H9 (cell line): ENCODE measurements at regions not wholly inside any gene's neighbourhood (a gene's known extent, or its start where the extent isn't known, plus 50 kb on each side); places are given as distances from the start of the nearest gene placed in this dataset.

Experiments
- DNase-seq: peaks from one replicate; pipeline ENCODE4 v3.0.0-alpha.2; 2017
- H2AFZ ChIP-seq: one replicate; pipeline ENCODE4 v1.6.1; 2013; ENCODE audit warnings: mild to moderate bottlenecking, low read length, control low read depth, moderate library complexity
- H2AK5ac ChIP-seq: 2 replicates; pipeline ENCODE4 v1.6.1; 2013; ENCODE audit warnings: low read length, control low read depth, mixed read lengths; ENCODE audit not compliant: insufficient read length
- H2BK120ac ChIP-seq: one replicate; pipeline ENCODE4 v1.6.1; 2013; ENCODE audit warnings: low read depth, mild to moderate bottlenecking, low read length, control low read depth, inconsistent platforms; ENCODE audit not compliant: poor library complexity, severe bottlenecking
- H2BK12ac ChIP-seq: 2 replicates; pipeline ENCODE4 v1.6.1; 2013; ENCODE audit warnings: low read length, control low read depth, mixed read lengths, low read depth; ENCODE audit not compliant: insufficient read length
- H2BK15ac ChIP-seq: 2 replicates; pipeline ENCODE4 v1.6.1; 2013; ENCODE audit warnings: low read depth, low read length, control low read depth
- H2BK20ac ChIP-seq: one replicate; pipeline ENCODE4 v1.6.1; 2013; ENCODE audit warnings: low read depth, mild to moderate bottlenecking, low read length, control low read depth, inconsistent platforms; ENCODE audit not compliant: poor library complexity, severe bottlenecking
- H2BK5ac ChIP-seq: 2 replicates; pipeline ENCODE4 v1.6.1; 2013; ENCODE audit warnings: low read length, control low read depth, mixed read lengths; ENCODE audit not compliant: insufficient read length
- H3K14ac ChIP-seq: 2 replicates; pipeline ENCODE4 v1.6.1; 2013; ENCODE audit warnings: low read length, control low read depth; ENCODE audit not compliant: insufficient read depth
- H3K18ac ChIP-seq: 2 replicates; pipeline ENCODE4 v1.6.1; 2013; ENCODE audit warnings: low read depth, mild to moderate bottlenecking, mixed read lengths, low read length, control low read depth; ENCODE audit not compliant: insufficient read length
- H3K23ac ChIP-seq: 2 replicates; pipeline ENCODE4 v1.6.1; 2013; ENCODE audit warnings: low read length, control low read depth, mixed read lengths, low read depth; ENCODE audit not compliant: insufficient read length
- H3K23me2 ChIP-seq: 2 replicates; pipeline ENCODE4 v1.6.1; 2013; ENCODE audit warnings: low read depth, mild to moderate bottlenecking, mixed read lengths, low read length, control low read depth; ENCODE audit not compliant: insufficient read length, poor library complexity, severe bottlenecking
- H3K27ac ChIP-seq: 2 replicates; pipeline ENCODE4 v1.5.1; 2013; ENCODE audit warnings: low read length, control low read depth, mixed read lengths, low read depth; ENCODE audit not compliant: insufficient read length
- H3K27me3 ChIP-seq: 2 replicates; pipeline ENCODE4 v1.6.1; 2013; ENCODE audit warnings: low read length, control low read depth, inconsistent platforms; ENCODE audit not compliant: insufficient read depth
- H3K4ac ChIP-seq: 2 replicates; pipeline ENCODE4 v1.6.1; 2013; ENCODE audit warnings: low read depth, mild to moderate bottlenecking, control low read depth, inconsistent platforms, low read length, moderate library complexity
- H3K4me1 ChIP-seq: 2 replicates; pipeline ENCODE4 v1.6.1; 2013; ENCODE audit warnings: low read length, control low read depth, inconsistent platforms; ENCODE audit not compliant: insufficient read depth
- H3K4me2 ChIP-seq: 2 replicates; pipeline ENCODE4 v1.6.1; 2013; ENCODE audit warnings: low read length, control low read depth, mixed read lengths; ENCODE audit not compliant: insufficient read length, insufficient read depth
- H3K56ac ChIP-seq: 2 replicates; pipeline ENCODE4 v1.6.1; 2013; ENCODE audit warnings: low read depth, mild to moderate bottlenecking, mixed read lengths, low read length, control low read depth; ENCODE audit not compliant: insufficient read length
- H3K79me1 ChIP-seq: 2 replicates; pipeline ENCODE4 v1.6.1; 2013; ENCODE audit warnings: low read depth, mild to moderate bottlenecking, moderate library complexity, low read length, control low read depth, inconsistent platforms; ENCODE audit not compliant: insufficient read depth, poor library complexity, severe bottlenecking
- H3K79me2 ChIP-seq: 2 replicates; pipeline ENCODE4 v1.6.1; 2013; ENCODE audit warnings: low read length, control low read depth, inconsistent platforms; ENCODE audit not compliant: insufficient read depth
- H3K9ac ChIP-seq: 2 replicates; pipeline ENCODE4 v1.6.1; 2013; ENCODE audit warnings: low read length, control low read depth, mixed read lengths; ENCODE audit not compliant: insufficient read length; ENCODE audit errors: extremely low read depth
- H3K9me3 ChIP-seq: one replicate; pipeline ENCODE4 v1.6.1; 2013; ENCODE audit warnings: low read depth, low read length, inconsistent platforms; ENCODE audit not compliant: control insufficient read depth
- H3T11ph ChIP-seq: one replicate; pipeline ENCODE4 v1.6.1; 2013; ENCODE audit warnings: mild to moderate bottlenecking, low read length, control low read depth, inconsistent platforms
- H4K20me1 ChIP-seq: one replicate; pipeline ENCODE4 v1.6.1; 2013; ENCODE audit not compliant: control insufficient read depth, insufficient read length, insufficient read depth
- H4K5ac ChIP-seq: 2 replicates; pipeline ENCODE4 v1.6.1; 2013; ENCODE audit warnings: low read depth, mild to moderate bottlenecking, mixed read lengths, low read length, control low read depth; ENCODE audit not compliant: insufficient read length
- H4K8ac ChIP-seq: replicated peaks from 2 replicates; pipeline ENCODE4 v1.6.1; 2013; ENCODE audit warnings: low read length, control low read depth, mixed read lengths, low read depth; ENCODE audit not compliant: insufficient read length
- H4K91ac ChIP-seq: 2 replicates; pipeline ENCODE4 v1.6.1; 2013; ENCODE audit warnings: low read depth, mild to moderate bottlenecking, moderate library complexity, mixed read lengths, low read length, control low read depth; ENCODE audit not compliant: insufficient read length
- H3K27ac Mint-ChIP-seq, 3 experiments: 2 replicates in 2 of 3; 3 replicates in 1 of 3; pipeline ENCODE4 v1.8.0; 2020 to 2021; ENCODE audit warnings: mixed read lengths in 3 of 3, mild to moderate bottlenecking in 1 of 3, moderate library complexity in 1 of 3
- H3K27me3 Mint-ChIP-seq: 2 replicates; pipeline ENCODE4 v1.8.0; 2021; ENCODE audit warnings: low read depth, mild to moderate bottlenecking, moderate library complexity, mixed read lengths
- H3K36me3 Mint-ChIP-seq, 3 experiments: 2 replicates in 2 of 3; 3 replicates in 1 of 3; pipeline ENCODE4 v1.8.0; 2020 to 2021; ENCODE audit warnings: low read depth in 3 of 3, mixed read lengths in 3 of 3; ENCODE audit not compliant: insufficient read depth in 1 of 3
- H3K4me1 Mint-ChIP-seq, 2 experiments: 2 replicates each; pipeline ENCODE4 v1.8.0; 2020; ENCODE audit warnings: mixed read lengths in 2 of 2
- H3K4me3 Mint-ChIP-seq, 2 experiments: 2 replicates in 1 of 2; 3 replicates in 1 of 2; pipeline ENCODE4 v1.8.0; 2020 to 2021; ENCODE audit warnings: mild to moderate bottlenecking in 2 of 2, mixed read lengths in 2 of 2, moderate library complexity in 1 of 2
- H3K9me3 Mint-ChIP-seq, 2 experiments: 2 replicates in 1 of 2; 3 replicates in 1 of 2; pipeline ENCODE4 v1.8.0; 2020; ENCODE audit warnings: mild to moderate bottlenecking in 2 of 2, mixed read lengths in 2 of 2, moderate library complexity in 1 of 2
- CTCF ChIP-seq: fragments of 200-600 bp; sonication (generic); conservative IDR thresholded peaks from 3 replicates; pipeline ENCODE4 v1.8.0; 2021; ENCODE audit warnings: antibody characterized with exemption, mild to moderate bottlenecking
- WGBS: extraction: QIAGEN DNeasy Blood & Tissue Kit; methylation state at CpG from one replicate; pipeline ENCODE4 v1.1.7; 2013; ENCODE audit warnings: missing lambda C conversion rate, low lambda C conversion rate, mixed read lengths; ENCODE audit not compliant: insufficient read length; ENCODE audit errors: extremely low coverage; 5-methylcytosine and 5-hydroxymethylcytosine counted together

- TF ChIP-seq CTCF, result no peak
- H3K4me3 Mint-ChIP-seq, result no peak overlapping the region
- H2BK120ac ChIP-seq, result no peak overlapping the region
- peaks cover 0 to 4% of the 10 kb centered on the region in 2 experiments; a peak in 2 of 4 replicates for H3K4me1 Mint-ChIP-seq
- no peak overlapping the region for H4K8ac ChIP-seq
- H3K4me2 ChIP-seq, result no peak overlapping the region
- H4K91ac ChIP-seq, result no peak overlapping the region
- no peaks in the 10 kb centered on the region for H3K79me1 ChIP-seq
- no peak overlapping the region for H3K27ac ChIP-seq
- no peak overlapping the region for H3K56ac ChIP-seq
- no peaks in the 10 kb centered on the region for H3K9me3 ChIP-seq
- H2BK20ac ChIP-seq, result no peak overlapping the region
- no peak overlapping the region for H3K18ac ChIP-seq
- H3K4me1 ChIP-seq, result no peaks in the 10 kb centered on the region
- no peaks in the 10 kb centered on the region for H4K20me1 ChIP-seq
- no peak overlapping the region for H3K14ac ChIP-seq
- H2BK15ac ChIP-seq, result no peak overlapping the region
- no peak overlapping the region for H2BK12ac ChIP-seq
- no peaks in the 10 kb centered on the region for H3K36me3 Mint-ChIP-seq
- H3T11ph ChIP-seq, result no peak overlapping the region
- no peaks in the 10 kb centered on the region for H3K27me3 ChIP-seq
- no CpG with 5 or more reads among the region's 7 CpGs for WGBS
- no peaks in the 10 kb centered on the region for H3K23me2 ChIP-seq
- H4K5ac ChIP-seq, result no peak overlapping the region
- no peak overlapping the region for H3K23ac ChIP-seq
- H3K9me3 Mint-ChIP-seq, result no peaks in the 10 kb centered on the region
- no peak overlapping the region for H3K4ac ChIP-seq
- no peak overlapping the region for H2AK5ac ChIP-seq
- no peak overlapping the region for H2BK5ac ChIP-seq
- H3K9ac ChIP-seq, result no peak overlapping the region
- DNase-seq, result no peak
- H2AFZ ChIP-seq, result no peak overlapping the region
- H3K27ac Mint-ChIP-seq, result no peak overlapping the region
- no peaks in the 10 kb centered on the region for H3K79me2 ChIP-seq
- no peaks in the 10 kb centered on the region; the same call in 1 of the 2 replicates for H3K27me3 Mint-ChIP-seq
Measured at GRCh38 chr2:84273406-84273805, 185.7 kb downstream of the SUCLG1 start.
